ENCODE measurements at regions not wholly inside any gene's neighbourhood (a gene's known extent, or its start where the extent isn't known, plus 50 kb on each side); places are given as distances from the start of the nearest gene placed in this dataset.

GRCh38 chr9:97132865-97133264 lies 93.9 kb upstream of the CTSV start:
- TF ChIP-seq NR2F1 (conservative IDR thresholded peaks at IDR 0.05), result no peak
- TF ChIP-seq CHD1 (IDR thresholded peaks at IDR 0.05; ENCODE audit: low read depth, low read length), result no peak
- TF ChIP-seq NFIC (IDR thresholded peaks at IDR 0.05; ENCODE audit: low read depth, low read length), result no peak
- no peak for TF ChIP-seq TBL1XR1 (IDR thresholded peaks at IDR 0.05; ENCODE audit: low read depth, low read length)
- TF ChIP-seq, protein P1, sequence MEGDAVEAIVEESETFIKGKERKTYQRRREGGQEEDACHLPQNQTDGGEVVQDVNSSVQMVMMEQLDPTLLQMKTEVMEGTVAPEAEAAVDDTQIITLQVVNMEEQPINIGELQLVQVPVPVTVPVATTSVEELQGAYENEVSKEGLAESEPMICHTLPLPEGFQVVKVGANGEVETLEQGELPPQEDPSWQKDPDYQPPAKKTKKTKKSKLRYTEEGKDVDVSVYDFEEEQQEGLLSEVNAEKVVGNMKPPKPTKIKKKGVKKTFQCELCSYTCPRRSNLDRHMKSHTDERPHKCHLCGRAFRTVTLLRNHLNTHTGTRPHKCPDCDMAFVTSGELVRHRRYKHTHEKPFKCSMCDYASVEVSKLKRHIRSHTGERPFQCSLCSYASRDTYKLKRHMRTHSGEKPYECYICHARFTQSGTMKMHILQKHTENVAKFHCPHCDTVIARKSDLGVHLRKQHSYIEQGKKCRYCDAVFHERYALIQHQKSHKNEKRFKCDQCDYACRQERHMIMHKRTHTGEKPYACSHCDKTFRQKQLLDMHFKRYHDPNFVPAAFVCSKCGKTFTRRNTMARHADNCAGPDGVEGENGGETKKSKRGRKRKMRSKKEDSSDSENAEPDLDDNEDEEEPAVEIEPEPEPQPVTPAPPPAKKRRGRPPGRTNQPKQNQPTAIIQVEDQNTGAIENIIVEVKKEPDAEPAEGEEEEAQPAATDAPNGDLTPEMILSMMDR (IDR thresholded peaks at IDR 0.05 in 2 of 3, conservative IDR thresholded peaks at IDR 0.05 in 1 of 3; ENCODE audit: control insufficient read depth in 2 of 3, extremely low read depth in 1 of 3, insufficient read depth in 1 of 3, low read depth in 3 of 3, low read length in 3 of 3), result no peak
- TF ChIP-seq JUND (IDR thresholded peaks at IDR 0.05; ENCODE audit: low read depth, low read length), result no peak
- no peak for TF ChIP-seq EP300 (IDR thresholded peaks at IDR 0.05; ENCODE audit: borderline replicate concordance in 1 of 2, control insufficient read depth in 1 of 2, low read depth in 2 of 2, low read length in 2 of 2)
- no peak for TF ChIP-seq POLR2A (IDR thresholded peaks at IDR 0.05; ENCODE audit: low read depth, low read length)
- TF ChIP-seq SKIL (IDR thresholded peaks at IDR 0.05; ENCODE audit: low read depth, poor library complexity, severe bottlenecking), result no peak
- TF ChIP-seq RAD51 (IDR thresholded peaks at IDR 0.05), result no peak
- no peak for TF ChIP-seq RELA (IDR thresholded peaks at IDR 0.05; ENCODE audit: borderline replicate concordance, partially characterized antibody)
- no peak for TF ChIP-seq ZNF384 (IDR thresholded peaks at IDR 0.05; ENCODE audit: borderline replicate concordance, low read depth, low read length)

All from GM12878 (cell line).